ENCODE measurements at regions not wholly inside any gene's neighbourhood (a gene's known extent, or its start where the extent isn't known, plus 50 kb on each side); places are given as distances from the start of the nearest gene placed in this dataset.

- Histone ChIP-seq H3K9ac (ENCODE audit: low read depth, low read length) (no peak overlapping the region), H3K36me3 (ENCODE audit: insufficient read depth, low read length) (no peaks in the 10 kb centered on the region), H3K4me1 (ENCODE audit: insufficient read depth, low read length) (no peaks in the 10 kb centered on the region), H3K9me3 (ENCODE audit: control insufficient read depth, insufficient read depth, low read length) (no peaks in the 10 kb centered on the region)
These were observed 101.7 kb upstream of the ETAA1 start for GRCh38 chr2:67295406-67295805.

DNA sequence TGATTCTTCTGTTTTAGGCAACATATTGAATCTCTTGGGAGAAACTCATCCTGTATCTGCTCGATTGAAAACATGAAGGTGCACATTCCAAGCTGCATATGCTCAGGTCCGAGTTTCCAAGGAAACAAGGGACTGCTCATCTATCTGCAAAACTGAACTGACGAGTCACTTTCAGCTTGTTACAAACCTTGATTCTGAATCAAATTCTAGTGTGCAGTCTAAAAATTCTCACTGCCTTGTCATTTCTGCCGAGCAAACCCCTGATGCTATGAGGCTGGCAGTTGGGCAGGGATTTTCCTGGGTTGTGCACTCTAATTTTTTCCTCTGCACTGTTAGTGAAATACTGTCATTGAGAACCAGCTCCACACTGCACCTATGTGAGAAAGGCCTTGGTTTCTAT lies 101.3 kb upstream of the ETAA1 start:
- H3K9me3 ChIP-seq (ENCODE audit: control insufficient read depth, insufficient read depth, low read length), result no peaks in the 10 kb centered on the region
- H3K4me1 ChIP-seq (ENCODE audit: insufficient read depth, low read length), result no peaks in the 10 kb centered on the region
- no peaks in the 10 kb centered on the region for H3K36me3 ChIP-seq (ENCODE audit: insufficient read depth, low read length)
- H3K9ac ChIP-seq (ENCODE audit: low read depth, low read length), result no peak overlapping the region

DNA sequence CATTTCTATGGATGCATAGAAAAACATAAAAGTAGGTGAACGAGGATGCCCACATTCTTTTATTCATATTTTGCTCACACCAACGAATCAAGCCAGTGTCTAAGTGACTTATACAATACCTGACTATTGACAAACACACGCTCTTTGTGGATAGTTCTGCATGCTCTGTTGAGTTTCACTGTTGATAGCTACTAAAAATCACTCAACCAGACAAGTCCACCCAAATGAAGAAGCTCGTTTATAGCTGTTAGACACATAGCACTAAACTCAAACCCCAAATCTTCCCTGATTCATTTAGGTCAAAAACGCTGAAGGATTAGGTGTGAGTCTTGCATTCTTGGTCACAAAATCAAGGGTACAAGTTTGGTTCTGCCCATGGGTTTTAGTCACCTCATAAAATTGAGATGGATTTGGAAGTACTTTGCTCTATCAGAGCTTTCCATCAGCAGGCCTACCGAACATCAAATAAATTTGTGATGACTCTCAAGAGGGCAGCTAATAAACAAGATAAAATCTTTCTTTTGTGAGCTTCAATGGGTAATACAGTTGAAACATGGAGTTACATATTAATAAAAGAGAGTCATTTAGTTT lies 92.7 kb upstream of the ETAA1 start:
- Histone ChIP-seq H3K36me3 (ENCODE audit: insufficient read depth, low read length) (no peaks in the 10 kb centered on the region), H3K4me1 (ENCODE audit: insufficient read depth, low read length) (no peaks in the 10 kb centered on the region), H3K9ac (ENCODE audit: low read depth, low read length) (no peak overlapping the region), H3K9me3 (ENCODE audit: control insufficient read depth, insufficient read depth, low read length) (no peaks in the 10 kb centered on the region; the same call in 1 of the 2 replicates)

DNA sequence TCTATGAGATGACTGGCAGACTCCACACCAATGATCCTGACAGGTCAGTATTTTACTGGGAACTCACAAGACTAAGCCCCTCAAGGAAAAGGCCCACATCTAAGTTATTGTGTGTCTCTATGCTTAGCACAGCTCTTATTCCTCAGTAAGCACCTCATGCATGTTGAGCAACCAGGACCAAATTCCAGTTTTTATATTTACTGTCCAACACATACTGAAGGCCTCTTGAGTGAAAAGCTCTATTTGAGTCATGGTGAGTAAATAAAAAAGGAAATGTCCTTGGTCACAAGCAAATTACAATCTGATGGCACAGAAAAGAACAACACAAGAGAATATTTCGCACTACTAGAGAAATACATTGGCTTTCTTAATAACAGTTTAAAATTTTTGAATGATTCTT lies 87.9 kb upstream of the ETAA1 start:
- no peaks in the 10 kb centered on the region for H3K4me1 ChIP-seq (ENCODE audit: insufficient read depth, low read length)
- no peaks in the 10 kb centered on the region for H3K36me3 ChIP-seq (ENCODE audit: insufficient read depth, low read length)
- no peaks in the 10 kb centered on the region; the same call in 1 of the 2 replicates for H3K9me3 ChIP-seq (ENCODE audit: control insufficient read depth, insufficient read depth, low read length)
- H3K9ac ChIP-seq (ENCODE audit: low read depth, low read length), result no peak overlapping the region

GRCh38 chr2:67311536-67311935 lies 85.6 kb upstream of the ETAA1 start:
- Histone ChIP-seq H3K9ac (ENCODE audit: low read depth, low read length) (no peak overlapping the region), H3K9me3 (ENCODE audit: control insufficient read depth, insufficient read depth, low read length) (no peaks in the 10 kb centered on the region; the same call in 1 of the 2 replicates), H3K36me3 (ENCODE audit: insufficient read depth, low read length) (no peaks in the 10 kb centered on the region), H3K4me1 (ENCODE audit: insufficient read depth, low read length) (no peaks in the 10 kb centered on the region)

DNA sequence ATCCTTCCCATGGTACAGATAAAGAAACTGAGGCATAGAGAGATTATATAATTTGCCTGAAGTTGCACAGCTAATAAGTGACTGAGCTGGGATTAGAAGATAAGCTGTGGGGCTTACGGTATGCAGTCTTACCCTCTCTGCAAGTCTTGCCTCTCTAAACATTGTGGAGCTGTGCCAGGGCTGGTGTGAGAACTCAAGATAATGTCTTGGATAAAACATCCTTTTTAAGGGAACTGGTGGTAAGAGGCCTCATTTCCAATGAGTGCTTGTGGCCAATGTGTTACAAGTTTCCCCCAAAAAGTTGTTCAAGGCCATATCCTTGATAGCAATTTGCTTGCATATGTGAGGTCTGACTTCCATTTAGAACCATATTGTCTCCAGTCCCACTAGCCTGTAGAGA lies 84.3 kb upstream of the ETAA1 start:
- no peaks in the 10 kb centered on the region for H3K9me3 ChIP-seq (ENCODE audit: control insufficient read depth, insufficient read depth, low read length)
- H3K4me1 ChIP-seq (ENCODE audit: insufficient read depth, low read length), result no peaks in the 10 kb centered on the region
- no peaks in the 10 kb centered on the region for H3K36me3 ChIP-seq (ENCODE audit: insufficient read depth, low read length)
- no peak overlapping the region for H3K9ac ChIP-seq (ENCODE audit: low read depth, low read length)

GRCh38 chr2:67313536-67313935 lies 83.6 kb upstream of the ETAA1 start:
- Histone ChIP-seq H3K9ac (ENCODE audit: low read depth, low read length) (no peak overlapping the region), H3K9me3 (ENCODE audit: control insufficient read depth, insufficient read depth, low read length) (no peaks in the 10 kb centered on the region), H3K4me1 (ENCODE audit: insufficient read depth, low read length) (peaks cover 4% of the 10 kb centered on the region; the same call in 1 of the 2 replicates), H3K36me3 (ENCODE audit: insufficient read depth, low read length) (no peaks in the 10 kb centered on the region)

GRCh38 chr2:67318031-67318430 lies 79.1 kb upstream of the ETAA1 start:
- no peaks in the 10 kb centered on the region for H3K9me3 ChIP-seq (ENCODE audit: control insufficient read depth, insufficient read depth, low read length)
- peaks cover 33% of the 10 kb centered on the region for H3K4me1 ChIP-seq (ENCODE audit: insufficient read depth, low read length)
- H3K36me3 ChIP-seq (ENCODE audit: insufficient read depth, low read length), result no peaks in the 10 kb centered on the region
- H3K9ac ChIP-seq (ENCODE audit: low read depth, low read length), result no peak overlapping the region

GRCh38 chr2:67318563-67318962 lies 78.6 kb upstream of the ETAA1 start:
- peaks cover 38% of the 10 kb centered on the region for H3K4me1 ChIP-seq (ENCODE audit: insufficient read depth, low read length)
- no peak overlapping the region for H3K9ac ChIP-seq (ENCODE audit: low read depth, low read length)
- H3K36me3 ChIP-seq (ENCODE audit: insufficient read depth, low read length), result no peaks in the 10 kb centered on the region
- no peaks in the 10 kb centered on the region for H3K9me3 ChIP-seq (ENCODE audit: control insufficient read depth, insufficient read depth, low read length)

DNA sequence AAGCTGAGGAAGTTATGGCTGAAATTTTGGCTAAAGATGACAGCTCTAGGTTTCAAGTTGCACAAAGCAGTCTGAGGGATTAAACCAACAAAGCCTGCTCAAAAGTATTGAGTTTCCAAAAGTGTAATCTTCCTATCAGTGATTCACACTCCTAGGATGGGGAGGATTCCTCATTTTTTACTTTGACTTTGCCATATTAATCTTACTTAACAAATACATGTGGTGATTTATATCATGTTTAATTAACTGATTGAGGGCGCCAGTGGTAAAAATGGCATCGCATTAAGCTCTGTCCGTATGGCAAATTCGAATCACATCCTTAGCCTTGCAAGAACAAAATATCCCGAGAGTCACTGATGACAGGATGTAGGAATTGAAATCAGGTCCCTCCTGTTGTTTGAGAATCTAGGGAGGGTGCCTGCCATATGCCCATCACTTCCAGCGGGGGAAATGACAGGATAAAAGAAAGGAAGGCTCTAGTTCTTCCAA lies 78.1 kb upstream of the ETAA1 start:
- Histone ChIP-seq H3K36me3 (ENCODE audit: insufficient read depth, low read length) (no peaks in the 10 kb centered on the region), H3K9ac (ENCODE audit: low read depth, low read length) (no peak overlapping the region), H3K9me3 (ENCODE audit: control insufficient read depth, insufficient read depth, low read length) (no peaks in the 10 kb centered on the region), H3K4me1 (ENCODE audit: insufficient read depth, low read length) (peaks cover 40% of the 10 kb centered on the region)

- Histone ChIP-seq H3K4me1 (ENCODE audit: insufficient read depth, low read length) (peaks cover 53% of the 10 kb centered on the region), H3K9me3 (ENCODE audit: control insufficient read depth, insufficient read depth, low read length) (no peaks in the 10 kb centered on the region), H3K36me3 (ENCODE audit: insufficient read depth, low read length) (no peaks in the 10 kb centered on the region), H3K9ac (ENCODE audit: low read depth, low read length) (no peak overlapping the region)
These were observed 76.1 kb upstream of the ETAA1 start for GRCh38 chr2:67320861-67321587.

DNA sequence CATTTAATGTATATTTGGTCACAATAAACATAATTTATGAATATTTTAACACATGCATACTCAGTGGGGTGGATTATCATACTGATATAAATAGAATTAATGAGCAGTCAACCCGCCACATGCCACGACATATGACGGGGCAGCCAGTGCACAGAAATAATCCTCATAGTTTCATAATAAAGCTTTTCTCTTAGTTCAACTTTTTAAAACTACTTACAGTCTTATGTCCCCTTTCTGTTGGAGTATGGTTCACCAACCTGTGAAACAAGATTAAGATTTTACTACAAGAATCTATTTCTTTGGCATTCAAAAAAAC lies 75.6 kb upstream of the ETAA1 start:
- Histone ChIP-seq H3K4me1 (ENCODE audit: insufficient read depth, low read length) (peaks cover 55% of the 10 kb centered on the region), H3K9ac (ENCODE audit: low read depth, low read length) (no peak overlapping the region), H3K36me3 (ENCODE audit: insufficient read depth, low read length) (no peaks in the 10 kb centered on the region), H3K9me3 (ENCODE audit: control insufficient read depth, insufficient read depth, low read length) (no peaks in the 10 kb centered on the region)

- no peaks in the 10 kb centered on the region for H3K36me3 ChIP-seq (ENCODE audit: insufficient read depth, low read length)
- peaks cover 59% of the 10 kb centered on the region for H3K4me1 ChIP-seq (ENCODE audit: insufficient read depth, low read length)
- H3K9me3 ChIP-seq (ENCODE audit: control insufficient read depth, insufficient read depth, low read length), result no peaks in the 10 kb centered on the region
- no peak overlapping the region for H3K9ac ChIP-seq (ENCODE audit: low read depth, low read length)
These were observed 74.7 kb upstream of the ETAA1 start for GRCh38 chr2:67322353-67323001.

DNA sequence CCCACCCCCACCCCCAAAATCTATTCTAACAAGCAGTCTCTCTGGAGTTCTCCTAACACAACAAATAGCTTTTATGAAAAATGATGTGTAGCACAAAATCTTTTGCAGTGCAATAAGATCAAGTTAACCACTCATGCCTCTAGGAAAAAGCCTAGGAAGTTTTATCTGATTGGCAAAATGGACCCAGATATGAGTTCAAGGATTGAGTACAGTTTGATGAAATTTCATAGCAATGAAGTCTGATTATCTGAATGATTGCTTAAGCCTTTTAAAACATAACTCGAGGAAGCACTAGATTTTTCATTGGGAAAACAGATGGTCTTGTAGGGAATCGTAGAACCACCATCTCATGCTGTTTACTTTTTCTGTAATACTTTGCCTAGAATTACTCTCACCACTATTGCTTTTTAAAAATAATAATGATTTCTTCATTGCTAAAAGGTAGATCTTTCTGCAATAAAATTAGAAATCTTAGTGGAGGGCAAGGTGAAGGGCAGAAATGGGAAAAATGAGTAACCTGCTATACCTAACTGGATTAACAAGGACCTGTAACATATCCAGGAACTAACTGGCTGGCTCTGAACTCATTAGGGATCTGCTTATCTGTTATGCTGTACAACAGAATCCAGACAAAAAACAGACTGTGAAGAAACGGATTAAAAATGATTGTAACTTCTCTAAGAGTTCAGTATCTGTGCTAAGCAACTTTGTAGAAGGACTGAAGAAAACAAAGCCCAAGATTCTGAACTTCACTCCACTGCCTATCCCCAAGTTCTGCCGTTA lies 73.7 kb upstream of the ETAA1 start:
- Histone ChIP-seq H3K9me3 (ENCODE audit: control insufficient read depth, insufficient read depth, low read length) (no peaks in the 10 kb centered on the region), H3K4me1 (ENCODE audit: insufficient read depth, low read length) (peaks cover 62% of the 10 kb centered on the region), H3K9ac (ENCODE audit: low read depth, low read length) (no peak overlapping the region), H3K36me3 (ENCODE audit: insufficient read depth, low read length) (no peaks in the 10 kb centered on the region)

Measured in ES-I3 (cell line).